ENCODE measurements at regions not wholly inside any gene's neighbourhood (a gene's known extent, or its start where the extent isn't known, plus 50 kb on each side); places are given as distances from the start of the nearest gene placed in this dataset.

DNA sequence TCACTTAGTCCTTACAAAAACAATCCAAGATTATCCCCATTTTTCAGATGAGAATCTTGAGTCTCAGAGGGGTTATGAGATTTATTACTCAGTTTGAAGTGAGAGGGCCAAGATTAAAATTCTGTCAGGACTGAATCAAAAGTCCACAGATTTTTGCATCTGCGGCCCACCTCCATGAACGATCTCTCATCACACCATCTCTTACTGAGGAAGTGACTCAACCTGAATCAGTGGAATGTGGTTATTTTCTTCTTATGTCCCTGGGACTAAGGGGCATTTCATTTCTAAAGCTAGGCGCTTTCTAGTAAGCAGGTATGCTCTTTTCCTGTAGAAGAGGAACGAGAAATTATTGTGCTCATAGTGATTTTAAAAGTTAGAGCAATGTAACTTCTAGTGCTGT lies 360.3 kb upstream of the SPHKAP start:
- Mint-ChIP-seq H3K36me3 (ENCODE audit: low read depth) (no peaks in the 10 kb centered on the region), H3K27me3 (ENCODE audit: low read depth) (no peaks in the 10 kb centered on the region), H3K9me3 (ENCODE audit: low read depth) (peaks cover 18% of the 10 kb centered on the region)

DNA sequence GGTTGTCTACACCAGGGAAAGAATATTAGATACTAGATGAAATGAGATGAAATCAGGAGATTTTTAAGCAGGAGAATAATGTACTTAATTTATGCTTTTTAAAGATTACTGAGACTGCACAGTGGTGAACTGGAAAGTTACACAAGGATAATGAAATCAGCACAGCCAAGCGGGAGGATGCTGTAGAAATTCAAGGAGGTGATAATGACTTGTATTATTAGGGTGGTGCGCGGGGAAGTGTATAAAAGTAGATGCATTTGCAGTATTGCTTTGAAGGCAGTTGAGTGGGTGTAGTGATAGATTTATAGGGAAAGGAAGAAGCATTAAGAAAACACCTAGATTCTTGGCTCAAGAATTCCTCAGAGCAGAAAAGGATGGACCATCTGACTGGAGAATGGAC lies 359.5 kb upstream of the SPHKAP start:
- TF ChIP-seq, protein P1, sequence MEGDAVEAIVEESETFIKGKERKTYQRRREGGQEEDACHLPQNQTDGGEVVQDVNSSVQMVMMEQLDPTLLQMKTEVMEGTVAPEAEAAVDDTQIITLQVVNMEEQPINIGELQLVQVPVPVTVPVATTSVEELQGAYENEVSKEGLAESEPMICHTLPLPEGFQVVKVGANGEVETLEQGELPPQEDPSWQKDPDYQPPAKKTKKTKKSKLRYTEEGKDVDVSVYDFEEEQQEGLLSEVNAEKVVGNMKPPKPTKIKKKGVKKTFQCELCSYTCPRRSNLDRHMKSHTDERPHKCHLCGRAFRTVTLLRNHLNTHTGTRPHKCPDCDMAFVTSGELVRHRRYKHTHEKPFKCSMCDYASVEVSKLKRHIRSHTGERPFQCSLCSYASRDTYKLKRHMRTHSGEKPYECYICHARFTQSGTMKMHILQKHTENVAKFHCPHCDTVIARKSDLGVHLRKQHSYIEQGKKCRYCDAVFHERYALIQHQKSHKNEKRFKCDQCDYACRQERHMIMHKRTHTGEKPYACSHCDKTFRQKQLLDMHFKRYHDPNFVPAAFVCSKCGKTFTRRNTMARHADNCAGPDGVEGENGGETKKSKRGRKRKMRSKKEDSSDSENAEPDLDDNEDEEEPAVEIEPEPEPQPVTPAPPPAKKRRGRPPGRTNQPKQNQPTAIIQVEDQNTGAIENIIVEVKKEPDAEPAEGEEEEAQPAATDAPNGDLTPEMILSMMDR (IDR thresholded peaks at IDR 0.05), result no peak
- Mint-ChIP-seq H3K27me3 (ENCODE audit: low read depth) (no peaks in the 10 kb centered on the region), H3K4me1 (ENCODE audit: low read depth) (peaks cover 5% of the 10 kb centered on the region), H3K9me3 (ENCODE audit: low read depth) (peaks cover 21% of the 10 kb centered on the region), H3K36me3 (ENCODE audit: low read depth) (no peaks in the 10 kb centered on the region), H3K4me3 (ENCODE audit: unreplicated experiment) (no peak overlapping the region), H3K27ac (ENCODE audit: unreplicated experiment) (no peak overlapping the region)
- DNase-seq (ENCODE audit: low spot score), result no peak

More for the DNA sequence above, 360.3 kb upstream of the SPHKAP start:
- Mint-ChIP-seq H3K4me3 (ENCODE audit: unreplicated experiment) (no peak overlapping the region), H3K27ac (ENCODE audit: unreplicated experiment) (no peak overlapping the region), H3K4me1 (ENCODE audit: low read depth) (peaks cover 5% of the 10 kb centered on the region)
- TF ChIP-seq, protein P1 (IDR thresholded peaks at IDR 0.05), result no peak
- DNase-seq (ENCODE audit: low spot score), result no peak

DNA sequence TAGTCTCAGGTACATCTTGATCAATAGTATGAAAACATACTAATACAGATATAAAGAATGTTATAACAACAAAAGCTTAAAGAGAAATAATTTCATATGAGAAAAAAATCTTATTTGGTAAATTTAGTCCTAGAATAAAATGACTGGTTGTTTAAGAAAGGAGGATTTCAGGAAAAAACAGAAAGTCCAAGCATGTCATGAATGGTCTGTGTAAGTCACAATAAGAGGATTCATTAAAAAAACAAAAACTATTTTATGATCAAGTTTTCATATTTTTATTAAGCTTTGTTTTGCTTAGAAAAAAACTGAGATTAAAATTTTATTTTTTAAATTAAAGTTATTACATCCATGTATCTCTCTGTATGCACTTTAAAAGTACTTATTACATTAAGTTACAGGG lies 353.9 kb upstream of the SPHKAP start:
- DNase-seq (ENCODE audit: low spot score), result no peak
- no peak overlapping the region for H3K27ac Mint-ChIP-seq (ENCODE audit: unreplicated experiment)
- H3K27me3 Mint-ChIP-seq (ENCODE audit: low read depth), result no peaks in the 10 kb centered on the region
- peaks cover 38% of the 10 kb centered on the region for H3K9me3 Mint-ChIP-seq (ENCODE audit: low read depth)
- no peaks in the 10 kb centered on the region for H3K36me3 Mint-ChIP-seq (ENCODE audit: low read depth)
- TF ChIP-seq, protein P1 (IDR thresholded peaks at IDR 0.05), result no peak
- H3K4me1 Mint-ChIP-seq (ENCODE audit: low read depth), result no peaks in the 10 kb centered on the region
- no peak overlapping the region for H3K4me3 Mint-ChIP-seq (ENCODE audit: unreplicated experiment)

DNA sequence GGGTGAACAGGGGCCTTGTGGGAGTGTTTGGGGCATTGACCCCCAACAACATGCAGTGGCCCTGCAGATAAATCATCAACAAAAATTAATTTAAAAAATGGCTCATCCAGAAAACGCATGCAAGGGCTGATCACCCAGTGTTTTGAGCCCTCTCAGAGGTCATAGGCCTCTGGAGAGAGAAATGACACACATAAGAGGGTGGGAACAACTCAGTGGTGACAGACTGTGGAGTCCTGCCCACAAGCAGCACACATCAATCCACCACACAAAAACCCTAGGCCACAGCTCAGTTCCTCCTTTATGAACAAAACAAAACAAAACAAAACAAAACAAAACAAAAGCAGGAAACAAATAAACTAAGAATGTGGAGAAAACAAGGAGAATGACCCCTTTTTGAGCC lies 351.7 kb upstream of the SPHKAP start:
- Mint-ChIP-seq H3K36me3 (ENCODE audit: low read depth) (no peaks in the 10 kb centered on the region), H3K27me3 (ENCODE audit: low read depth) (no peaks in the 10 kb centered on the region), H3K4me1 (ENCODE audit: low read depth) (no peaks in the 10 kb centered on the region), H3K4me3 (ENCODE audit: unreplicated experiment) (no peak overlapping the region), H3K27ac (ENCODE audit: unreplicated experiment) (no peak overlapping the region), H3K9me3 (ENCODE audit: low read depth) (peaks cover 35% of the 10 kb centered on the region)
- no peak for DNase-seq (ENCODE audit: low spot score)
- TF ChIP-seq, protein P1 (IDR thresholded peaks at IDR 0.05), result no peak

DNA sequence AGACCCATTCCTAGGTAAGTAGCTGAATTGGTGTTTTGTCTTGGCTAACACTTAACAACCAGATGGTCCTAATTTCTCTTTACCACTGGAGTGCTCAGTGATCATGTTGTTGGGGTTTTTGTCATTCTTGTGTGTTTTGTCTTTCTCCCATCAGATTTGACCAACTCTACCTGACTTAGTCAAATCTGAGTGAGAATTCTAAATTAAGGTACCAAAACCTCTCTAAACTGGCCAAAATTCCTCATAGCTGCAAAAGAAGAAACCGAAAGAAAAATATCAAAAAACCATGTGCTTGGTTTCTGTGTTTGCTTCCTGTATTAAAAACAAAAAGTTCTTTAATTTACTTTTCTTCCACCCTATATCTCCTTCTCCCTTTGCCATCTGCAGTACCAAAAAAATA lies 350.7 kb upstream of the SPHKAP start:
- TF ChIP-seq, protein P1 (IDR thresholded peaks at IDR 0.05), result no peak
- no peak overlapping the region for H3K4me3 Mint-ChIP-seq (ENCODE audit: unreplicated experiment)
- peaks cover 28% of the 10 kb centered on the region for H3K9me3 Mint-ChIP-seq (ENCODE audit: low read depth)
- H3K27me3 Mint-ChIP-seq (ENCODE audit: low read depth), result no peaks in the 10 kb centered on the region
- H3K4me1 Mint-ChIP-seq (ENCODE audit: low read depth), result no peaks in the 10 kb centered on the region
- H3K36me3 Mint-ChIP-seq (ENCODE audit: low read depth), result no peaks in the 10 kb centered on the region
- no peak overlapping the region for H3K27ac Mint-ChIP-seq (ENCODE audit: unreplicated experiment)
- no peak for DNase-seq (ENCODE audit: low spot score)
